Pancreas (tissue), 10 donors: ENCODE measurements at regions not wholly inside any gene's neighbourhood (a gene's known extent, or its start where the extent isn't known, plus 50 kb on each side); places are given as distances from the start of the nearest gene placed in this dataset.

Experiments
- ATAC-seq, 4 donors: fragments of 200-7000 bp; cut with Tn5 transposase; one replicate each; pipeline versions ENCODE4 v1.8.0 to v1.9.1; 2020; ENCODE audit warnings: mild to moderate bottlenecking in 4 of 4, moderate library complexity in 4 of 4
- DNase-seq, 6 donors: peaks; one replicate each; pipeline ENCODE4 v3.0.0-alpha.2; 2020
- FAIRE-seq: peaks from 2 replicates; lab custom pipeline; 2012; peaks lifted over from hg19 to GRCh38; lab: Jason Lieb, UNC
- H3K27ac ChIP-seq, 4 donors: fragments of 200-600 bp; sonication (generic); 1 replicate in 3 of 4; 2 replicates in 1 of 4; pipeline versions ENCODE4 v1.5.0 to v1.8.0; 2020
- H3K27me3 ChIP-seq, 4 donors: fragments of 200-600 bp; one replicate each; pipeline ENCODE4 v1.8.0; 2021
- H3K36me3 ChIP-seq, 3 donors: fragments of 200-600 bp; sonication (generic) in 1 of 3; one replicate each; pipeline versions ENCODE4 v1.5.0 to v1.8.0; 2020 to 2021
- H3K4me1 ChIP-seq, 3 donors: fragments of 200-600 bp; one replicate each; pipeline ENCODE4 v1.8.0; 2021
- H3K4me3 ChIP-seq, 4 donors: fragments of 200-600 bp; sonication (generic) in 2 of 4; one replicate each; pipeline versions ENCODE4 v1.5.0 to v1.8.0; 2020 to 2021
- H3K9me3 ChIP-seq, 4 donors: fragments of 200-600 bp; one replicate each; pipeline ENCODE4 v1.8.0; 2021
- CTCF ChIP-seq, 4 donors: fragments of 200-600 bp; sonication (generic) in 3 of 4; IDR thresholded peaks; one replicate each; pipeline versions ENCODE4 v1.5.0 to v1.8.0; 2021; ENCODE audit warnings: antibody characterized with exemption in 4 of 4
- WGBS, 2 donors: extraction: QIAGEN DNeasy Blood & Tissue Kit; methylation state at CpG; one replicate each; pipeline ENCODE4 v1.1.7; 2013; 5-methylcytosine and 5-hydroxymethylcytosine counted together
- intact Hi-C, 3 donors: fragments of 100-400 bp; cut with DNase I; formaldehyde crosslinking; loops; one replicate each; pipeline versions ENCODE4 v1.11.1 to v1.14.2; 2022
- donor health status: healthy with polysubstance abuse.
- donor health status: DM: no; HTN: no; CAD: no; lungs with moderate emphysema.
- donor health status: DM: no; HTN: no; CAD: no.
- donor health status: control.
- donor health status: control.
- donor health status: Bipolar disorder and iron deficiency.
- donor health status: DM: yes; HTN: yes; CAD: no.
- donor health status: DM: no; HTN: no; CAD: no.
- donor health status: DM: no; HTN: no; CAD: no.
- donor health status: DM: yes; HTN: yes; CAD: no.

- ATAC-seq (no peak), FAIRE-seq (no peak), DNase-seq (no peak)
- 41 to 51% methylated on average over 2 of the region's 2 CpGs for WGBS, 2 donors
- no peaks in the 10 kb centered on the region for H3K27me3 ChIP-seq
- no peaks in the 10 kb centered on the region for H3K4me1 ChIP-seq
- H3K4me3 ChIP-seq: no peak overlapping the region
- H3K27ac ChIP-seq: no peak overlapping the region
- intact Hi-C loops: no loop called here
- H3K9me3 ChIP-seq: no peaks in the 10 kb centered on the region
- TF ChIP-seq CTCF (IDR thresholded peaks at IDR 0.05): no peak
- H3K36me3 ChIP-seq: no peaks in the 10 kb centered on the region
Observed at GRCh38 chr7:84624927-84625326, 430.3 kb upstream of the SEMA3A start.

- Histone ChIP-seq H3K36me3 (no peaks in the 10 kb centered on the region), H3K27ac (no peak overlapping the region), H3K4me1 (no peaks in the 10 kb centered on the region), H3K27me3 (no peaks in the 10 kb centered on the region), H3K4me3 (no peak overlapping the region), H3K9me3 (no peaks in the 10 kb centered on the region)
- 52 to 61% methylated on average over 1 of the region's 1 CpG for whole genome bisulfite sequencing, 2 donors
- FAIRE-seq (no peak), DNase-seq (no peak), ATAC-seq (no peak)
- TF ChIP-seq CTCF (IDR thresholded peaks at IDR 0.05): no peak
- intact Hi-C loops: no loop called here
Observed at GRCh38 chr7:84624527-84624926, 429.9 kb upstream of the SEMA3A start.

GRCh38 chr7:84617265-84618030, 422.9 kb upstream of the SEMA3A start:
- WGBS, 2 donors: 80 to 81% methylated on average over 4 of the region's 4 CpGs
- DNase-seq: no peak
- Histone ChIP-seq H3K4me3 (no peak overlapping the region), H3K36me3 (no peaks in the 10 kb centered on the region), H3K4me1 (no peaks in the 10 kb centered on the region), H3K9me3 (no peaks in the 10 kb centered on the region), H3K27me3 (no peaks in the 10 kb centered on the region), H3K27ac (no peak overlapping the region)
- ATAC-seq: no peak
- no peak for FAIRE-seq
- TF ChIP-seq CTCF (IDR thresholded peaks at IDR 0.05): no peak
- intact Hi-C loops: no loop called here

- Histone ChIP-seq H3K27ac (no peak overlapping the region), H3K4me1 (no peaks in the 10 kb centered on the region), H3K36me3 (no peaks in the 10 kb centered on the region), H3K9me3 (no peaks in the 10 kb centered on the region), H3K27me3 (no peaks in the 10 kb centered on the region), H3K4me3 (no peak overlapping the region)
- intact Hi-C loops: no loop called here
- ATAC-seq (no peak), DNase-seq (no peak), FAIRE-seq (no peak)
- TF ChIP-seq CTCF (IDR thresholded peaks at IDR 0.05): no peak
Observed at GRCh38 chr7:84614821-84615501, 420.4 kb upstream of the SEMA3A start.
